ENCODE measurements at regions not wholly inside any gene's neighbourhood (a gene's known extent, or its start where the extent isn't known, plus 50 kb on each side); places are given as distances from the start of the nearest gene placed in this dataset.

DNA sequence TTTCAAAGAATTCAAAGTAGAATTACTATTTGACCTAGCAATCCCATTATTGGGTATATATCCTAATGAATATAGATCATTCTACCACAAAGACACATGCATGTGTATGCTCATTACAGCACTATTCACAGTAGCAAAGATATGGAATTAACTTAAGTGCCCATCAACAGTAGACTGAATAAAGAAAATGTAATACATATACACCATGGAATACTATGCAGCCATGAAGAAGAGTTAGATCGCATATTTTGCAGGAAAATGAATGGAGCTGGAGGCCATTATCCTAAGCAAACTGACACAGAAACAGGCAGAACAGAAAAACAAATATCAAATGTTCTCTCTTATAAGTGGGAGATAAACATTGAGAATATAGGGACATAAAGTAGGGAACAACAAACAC lies 519.2 kb upstream of the REG3G start:
- Histone ChIP-seq H3K79me2 (ENCODE audit: insufficient read depth, low read length) (no peaks in the 10 kb centered on the region), H3K4me2 (replicated peaks; ENCODE audit: extremely low read depth, low read length, poor library complexity, severe bottlenecking) (no peak overlapping the region), H2AFZ (ENCODE audit: insufficient read depth, low read depth, low read length, poor library complexity, severe bottlenecking) (no peak overlapping the region), H3K9me3 (replicated peaks in 1 of 2; ENCODE audit: control insufficient read depth in 1 of 2, insufficient read depth in 1 of 2, low read length in 2 of 2) (no peaks in the 10 kb centered on the region), H4K20me1 (ENCODE audit: insufficient read depth, low read length) (no peaks in the 10 kb centered on the region), H3K4me3 (replicated peaks in 1 of 3; ENCODE audit: low read depth in 2 of 3, low read length in 3 of 3) (no peak overlapping the region), H3K36me3 (replicated peaks in 1 of 2; ENCODE audit: control insufficient read depth in 1 of 2, insufficient read depth in 2 of 2, low read length in 2 of 2) (no peaks in the 10 kb centered on the region), H3K4me1 (ENCODE audit: control insufficient read depth in 1 of 2, insufficient read depth in 2 of 2, low read length in 2 of 2) (no peaks in the 10 kb centered on the region), H3K9ac (ENCODE audit: insufficient read depth, low read length, poor library complexity, severe bottlenecking) (no peak overlapping the region), H3K27ac (ENCODE audit: low read depth in 1 of 2, low read length in 2 of 2) (no peak overlapping the region), H3K27me3 (ENCODE audit: control insufficient read depth in 2 of 2, insufficient read depth in 2 of 2, low read length in 2 of 2) (no peaks in the 10 kb centered on the region)
- Mint-ChIP-seq H3K27ac (no peak overlapping the region), H3K27me3 (ENCODE audit: low read depth in 3 of 3) (peaks cover 0 to 1% (median 0%) of the 10 kb centered on the region in 3 donors), H3K4me1 (no peaks in the 10 kb centered on the region), H3K4me3 (no peak overlapping the region), H3K9me3 (peaks cover 0 to 7% (median 3%) of the 10 kb centered on the region in 7 donors), H3K36me3 (no peaks in the 10 kb centered on the region)
- TF ChIP-seq, protein P1, sequence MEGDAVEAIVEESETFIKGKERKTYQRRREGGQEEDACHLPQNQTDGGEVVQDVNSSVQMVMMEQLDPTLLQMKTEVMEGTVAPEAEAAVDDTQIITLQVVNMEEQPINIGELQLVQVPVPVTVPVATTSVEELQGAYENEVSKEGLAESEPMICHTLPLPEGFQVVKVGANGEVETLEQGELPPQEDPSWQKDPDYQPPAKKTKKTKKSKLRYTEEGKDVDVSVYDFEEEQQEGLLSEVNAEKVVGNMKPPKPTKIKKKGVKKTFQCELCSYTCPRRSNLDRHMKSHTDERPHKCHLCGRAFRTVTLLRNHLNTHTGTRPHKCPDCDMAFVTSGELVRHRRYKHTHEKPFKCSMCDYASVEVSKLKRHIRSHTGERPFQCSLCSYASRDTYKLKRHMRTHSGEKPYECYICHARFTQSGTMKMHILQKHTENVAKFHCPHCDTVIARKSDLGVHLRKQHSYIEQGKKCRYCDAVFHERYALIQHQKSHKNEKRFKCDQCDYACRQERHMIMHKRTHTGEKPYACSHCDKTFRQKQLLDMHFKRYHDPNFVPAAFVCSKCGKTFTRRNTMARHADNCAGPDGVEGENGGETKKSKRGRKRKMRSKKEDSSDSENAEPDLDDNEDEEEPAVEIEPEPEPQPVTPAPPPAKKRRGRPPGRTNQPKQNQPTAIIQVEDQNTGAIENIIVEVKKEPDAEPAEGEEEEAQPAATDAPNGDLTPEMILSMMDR (IDR thresholded peaks at IDR 0.05): no peak
- no CpG with 5 or more reads among the region's 1 CpG for WGBS (ENCODE audit: insufficient coverage)
- intact Hi-C loops (cut with micrococcal nuclease): no loop called here
- no peak for DNase-seq

DNA sequence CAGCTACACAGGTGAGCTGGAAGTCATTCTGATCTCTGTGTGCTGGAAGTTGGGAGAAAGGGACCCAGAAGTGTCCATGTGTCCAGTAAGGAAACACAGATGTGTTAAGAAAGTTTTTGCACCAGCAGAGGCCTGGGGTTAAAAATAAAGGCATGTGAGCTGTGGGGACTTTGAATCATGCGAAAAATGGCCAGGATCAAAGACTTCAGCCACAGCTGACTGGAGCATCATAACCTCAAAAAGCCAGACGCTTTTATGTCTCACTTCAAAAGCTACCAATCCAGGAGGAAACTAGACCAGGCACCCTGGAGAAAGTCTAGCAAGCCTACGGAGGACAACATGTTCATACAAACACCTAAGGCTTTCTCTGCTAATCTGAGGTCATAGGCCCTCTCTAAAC lies 503.6 kb upstream of the REG3G start:
- intact Hi-C loops (cut with micrococcal nuclease): no loop called here
- H3K79me2 ChIP-seq (ENCODE audit: insufficient read depth, low read length): no peaks in the 10 kb centered on the region
- TF ChIP-seq, protein P1 (IDR thresholded peaks at IDR 0.05): no peak
- Mint-ChIP-seq H3K9me3 (peaks cover 0 to 2% (median 0%) of the 10 kb centered on the region in 7 donors), H3K27ac (no peak overlapping the region), H3K27me3 (ENCODE audit: low read depth in 3 of 3) (no peaks in the 10 kb centered on the region), H3K36me3 (no peaks in the 10 kb centered on the region), H3K4me3 (no peak overlapping the region), H3K4me1 (no peaks in the 10 kb centered on the region)
- H4K20me1 ChIP-seq (ENCODE audit: insufficient read depth, low read length): no peaks in the 10 kb centered on the region
- H3K27ac ChIP-seq (ENCODE audit: low read depth in 1 of 2, low read length in 2 of 2): no peak overlapping the region
- no peak overlapping the region for H3K4me3 ChIP-seq (replicated peaks in 1 of 3; ENCODE audit: low read depth in 2 of 3, low read length in 3 of 3)
- DNase-seq: no peak
- H3K27me3 ChIP-seq (ENCODE audit: control insufficient read depth in 2 of 2, insufficient read depth in 2 of 2, low read length in 2 of 2): no peaks in the 10 kb centered on the region
- H3K36me3 ChIP-seq (replicated peaks in 1 of 2; ENCODE audit: control insufficient read depth in 1 of 2, insufficient read depth in 2 of 2, low read length in 2 of 2): no peaks in the 10 kb centered on the region
- WGBS (ENCODE audit: insufficient coverage): 67% methylated on average over 2 of the region's 3 CpGs
- no peak overlapping the region for H3K9ac ChIP-seq (ENCODE audit: insufficient read depth, low read length, poor library complexity, severe bottlenecking)
- no peak overlapping the region for H3K4me2 ChIP-seq (replicated peaks; ENCODE audit: extremely low read depth, low read length, poor library complexity, severe bottlenecking)
- H2AFZ ChIP-seq (ENCODE audit: insufficient read depth, low read depth, low read length, poor library complexity, severe bottlenecking): no peak overlapping the region
- H3K9me3 ChIP-seq (replicated peaks in 1 of 2; ENCODE audit: control insufficient read depth in 1 of 2, insufficient read depth in 1 of 2, low read length in 2 of 2): no peaks in the 10 kb centered on the region
- H3K4me1 ChIP-seq (ENCODE audit: control insufficient read depth in 1 of 2, insufficient read depth in 2 of 2, low read length in 2 of 2): no peaks in the 10 kb centered on the region

Data from CD14-positive monocyte (primary cell).